HG02938 (cell line): ENCODE measurements at regions not wholly inside any gene's neighbourhood (a gene's known extent, or its start where the extent isn't known, plus 50 kb on each side); places are given as distances from the start of the nearest gene placed in this dataset.
A peak's percentile ranks its signal among the peaks of the same experiment; 100 is the strongest.

Source experiments
- ATAC-seq: cut with Tn5 transposase; IDR thresholded peaks from one replicate; pipeline ENCODE4 v1.9.1; 2021; ENCODE audit warnings: mild to moderate bottlenecking, moderate library complexity; ENCODE audit not compliant: unreplicated experiment

- ATAC-seq = no peak
These were observed 657.9 kb downstream of the BRINP3 start for GRCh38 chr1:189819751-189820150.

- no peak for ATAC-seq
These were observed 655.8 kb downstream of the BRINP3 start for GRCh38 chr1:189821833-189822232.

GRCh38 chr1:189834813-189835212 is 642.9 kb downstream of the BRINP3 start:
- ATAC-seq = no peak

- ATAC-seq = no peak
These were observed 630.1 kb downstream of the BRINP3 start for GRCh38 chr1:189847613-189848012.

- no peak for ATAC-seq
These were observed 625.8 kb downstream of the BRINP3 start for GRCh38 chr1:189851806-189852367.

GRCh38 chr1:189859385-189859977 is 618.2 kb downstream of the BRINP3 start:
- peak; percentile 80 for ATAC-seq

GRCh38 chr1:189866606-189867005 is 611.1 kb downstream of the BRINP3 start:
- no peak for ATAC-seq

- ATAC-seq = no peak
These were observed 609.6 kb downstream of the BRINP3 start for GRCh38 chr1:189868021-189868420.

GRCh38 chr1:189874715-189875435 is 602.8 kb downstream of the BRINP3 start:
- no peak for ATAC-seq

- ATAC-seq = no peak
These were observed 597.5 kb downstream of the BRINP3 start for GRCh38 chr1:189880135-189880534.

- no peak for ATAC-seq
These were observed 577.8 kb downstream of the BRINP3 start for GRCh38 chr1:189899686-189900425.

GRCh38 chr1:189904509-189904908 is 573.2 kb downstream of the BRINP3 start:
- no peak for ATAC-seq

GRCh38 chr1:189908113-189908512 is 569.6 kb downstream of the BRINP3 start:
- no peak for ATAC-seq

GRCh38 chr1:189921613-189922012 is 556.1 kb downstream of the BRINP3 start:
- ATAC-seq = no peak

- ATAC-seq = no peak
These were observed 550.0 kb downstream of the BRINP3 start for GRCh38 chr1:189927641-189928040.

- ATAC-seq = no peak
These were observed 548.1 kb downstream of the BRINP3 start for GRCh38 chr1:189929501-189930099.

GRCh38 chr1:189936861-189937260 is 540.8 kb downstream of the BRINP3 start:
- ATAC-seq = no peak

GRCh38 chr1:189939967-189940366 is 537.7 kb downstream of the BRINP3 start:
- ATAC-seq = no peak

- ATAC-seq = no peak
These were observed 535.7 kb downstream of the BRINP3 start for GRCh38 chr1:189941922-189942321.

GRCh38 chr1:189958756-189959155 is 518.9 kb downstream of the BRINP3 start:
- no peak for ATAC-seq

- no peak for ATAC-seq
These were observed 516.9 kb downstream of the BRINP3 start for GRCh38 chr1:189960769-189961168.
